Stomach smooth muscle (tissue), 2 donors: ENCODE measurements at regions not wholly inside any gene's neighbourhood (a gene's known extent, or its start where the extent isn't known, plus 50 kb on each side); places are given as distances from the start of the nearest gene placed in this dataset.

Experiments
- H3K27ac ChIP-seq: one replicate; pipeline ENCODE4 v1.7.0; 2013; ENCODE audit warnings: mild to moderate bottlenecking, low read length, inconsistent platforms
- H3K27me3 ChIP-seq, 2 donors: one replicate each; pipeline ENCODE4 v1.7.0; 2013; ENCODE audit warnings: low read length in 2 of 2; ENCODE audit not compliant: insufficient read depth in 2 of 2, control insufficient read depth in 1 of 2
- H3K36me3 ChIP-seq, 2 donors: one replicate each; pipeline ENCODE4 v1.7.0; 2013; ENCODE audit warnings: low read length in 2 of 2; ENCODE audit not compliant: control insufficient read depth in 2 of 2, insufficient read depth in 2 of 2
- H3K4me1 ChIP-seq: one replicate; pipeline ENCODE4 v1.7.0; 2013; ENCODE audit warnings: low read length; ENCODE audit not compliant: control insufficient read depth, insufficient read depth
- H3K4me3 ChIP-seq, 2 donors: one replicate each; pipeline ENCODE4 v1.7.0; 2013; ENCODE audit warnings: low read length in 2 of 2
- H3K9ac ChIP-seq, 2 donors: one replicate each; pipeline ENCODE4 v1.7.0; 2013; ENCODE audit warnings: low read length in 2 of 2, mild to moderate bottlenecking in 1 of 2
- H3K9me3 ChIP-seq, 2 donors: one replicate each; pipeline ENCODE4 v1.7.0; 2013; ENCODE audit warnings: low read length in 2 of 2; ENCODE audit not compliant: control insufficient read depth in 2 of 2
- donor health status: healthy.
- donor health status: Pancreatic carcinoma.

DNA sequence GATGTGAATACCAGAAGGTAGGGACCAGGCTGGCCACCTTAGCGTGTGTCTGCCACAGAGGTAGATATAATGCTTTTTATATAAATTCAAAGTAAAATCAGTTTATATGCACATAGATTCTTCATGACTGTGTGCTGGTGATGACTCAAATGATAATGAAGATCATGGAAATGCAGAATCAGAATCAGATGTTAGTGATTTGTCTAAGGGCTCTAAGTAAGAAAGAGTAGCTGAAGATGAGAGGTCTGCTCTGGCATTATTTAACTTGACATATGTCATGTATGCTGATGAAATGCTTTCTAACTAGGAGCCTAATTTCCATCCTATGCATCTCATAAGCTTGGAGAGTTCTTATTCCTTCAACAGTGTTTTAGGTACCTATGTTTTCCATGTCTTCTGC, 50.3 kb upstream of the DPH6 start:
- Histone ChIP-seq H3K27me3 (no peaks in the 10 kb centered on the region), H3K9ac (no peak overlapping the region), H3K9me3 (no peaks in the 10 kb centered on the region), H3K4me1 (no peaks in the 10 kb centered on the region), H3K4me3 (no peak overlapping the region), H3K27ac (no peak overlapping the region), H3K36me3 (no peaks in the 10 kb centered on the region)

- Histone ChIP-seq H3K9me3 (no peaks in the 10 kb centered on the region), H3K36me3 (no peaks in the 10 kb centered on the region), H3K27ac (no peak overlapping the region), H3K9ac (no peak overlapping the region), H3K4me3 (no peak overlapping the region), H3K27me3 (no peaks in the 10 kb centered on the region), H3K4me1 (no peaks in the 10 kb centered on the region)
Measured at GRCh38 chr15:35602836-35603235, 56.9 kb upstream of the DPH6 start.

- Histone ChIP-seq H3K27ac (no peak overlapping the region), H3K4me1 (no peaks in the 10 kb centered on the region), H3K4me3 (no peak overlapping the region), H3K9ac (no peak overlapping the region), H3K9me3 (no peaks in the 10 kb centered on the region), H3K36me3 (no peaks in the 10 kb centered on the region), H3K27me3 (no peaks in the 10 kb centered on the region)
Measured at GRCh38 chr15:35603301-35603700, 57.3 kb upstream of the DPH6 start.

GRCh38 chr15:35603856-35604255, 57.9 kb upstream of the DPH6 start:
- Histone ChIP-seq H3K27me3 (no peaks in the 10 kb centered on the region), H3K27ac (no peak overlapping the region), H3K36me3 (no peaks in the 10 kb centered on the region), H3K4me3 (no peak overlapping the region), H3K9ac (no peak overlapping the region), H3K4me1 (no peaks in the 10 kb centered on the region), H3K9me3 (no peaks in the 10 kb centered on the region)

GRCh38 chr15:35605764-35606449, 59.9 kb upstream of the DPH6 start:
- H3K4me1 ChIP-seq, result no peaks in the 10 kb centered on the region
- H3K27me3 ChIP-seq, result no peaks in the 10 kb centered on the region
- H3K36me3 ChIP-seq, result no peaks in the 10 kb centered on the region
- H3K9me3 ChIP-seq, result no peaks in the 10 kb centered on the region
- H3K4me3 ChIP-seq, result no peak overlapping the region
- no peak overlapping the region for H3K9ac ChIP-seq
- no peak overlapping the region for H3K27ac ChIP-seq

- Histone ChIP-seq H3K36me3 (no peaks in the 10 kb centered on the region), H3K9me3 (no peaks in the 10 kb centered on the region), H3K9ac (no peak overlapping the region), H3K27ac (no peak overlapping the region), H3K4me3 (no peak overlapping the region), H3K27me3 (no peaks in the 10 kb centered on the region), H3K4me1 (no peaks in the 10 kb centered on the region)
Measured at GRCh38 chr15:35606450-35606779, 60.5 kb upstream of the DPH6 start.

- H3K9me3 ChIP-seq, result no peaks in the 10 kb centered on the region
- no peak overlapping the region for H3K4me3 ChIP-seq
- no peak overlapping the region for H3K27ac ChIP-seq
- H3K4me1 ChIP-seq, result no peaks in the 10 kb centered on the region
- H3K27me3 ChIP-seq, result no peaks in the 10 kb centered on the region
- no peak overlapping the region for H3K9ac ChIP-seq
- H3K36me3 ChIP-seq, result no peaks in the 10 kb centered on the region
Measured at GRCh38 chr15:35616498-35617271, 70.7 kb upstream of the DPH6 start.

DNA sequence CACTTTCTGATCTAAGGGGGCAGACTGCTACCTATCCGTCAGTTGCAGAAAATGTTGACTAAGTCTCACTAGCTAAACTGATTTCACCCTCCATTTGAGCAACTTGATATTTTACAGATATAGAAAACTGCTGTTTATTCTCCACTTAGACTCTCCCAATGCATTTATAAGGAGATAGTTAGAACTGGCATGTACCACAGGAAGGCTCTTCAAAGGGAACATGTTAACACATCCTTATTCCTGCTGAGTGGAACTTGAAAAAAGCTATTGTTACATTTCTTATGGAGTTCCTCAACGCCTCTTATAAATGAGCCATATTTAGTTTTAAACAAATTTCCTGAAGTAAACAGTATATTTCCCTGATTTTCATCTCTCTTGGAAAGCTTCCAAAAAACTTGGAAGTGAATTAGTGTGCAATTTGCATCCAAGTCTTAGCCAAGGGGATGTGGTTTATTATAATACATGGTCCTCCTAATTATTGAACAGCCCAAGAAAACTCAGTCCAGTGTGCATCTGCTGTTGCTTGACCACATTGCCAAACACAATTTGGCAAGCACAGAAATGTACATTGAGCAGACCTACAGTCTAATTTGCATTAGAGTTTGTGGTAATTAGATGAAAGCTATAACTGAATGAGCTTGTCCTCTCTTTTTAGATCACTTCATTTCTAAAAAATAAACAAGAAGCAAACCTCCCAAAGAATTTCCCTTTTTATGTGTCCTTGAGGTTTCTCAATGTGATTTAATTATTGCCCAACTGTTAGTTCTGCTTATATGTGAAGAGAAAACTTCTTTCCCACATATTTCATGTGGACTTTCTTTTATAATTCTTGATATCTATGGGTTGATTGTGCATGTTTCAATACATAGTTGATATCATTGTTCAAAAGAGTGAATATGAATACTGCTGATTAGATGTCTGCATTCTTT, 72.6 kb upstream of the DPH6 start:
- Histone ChIP-seq H3K9me3 (no peaks in the 10 kb centered on the region), H3K27me3 (no peaks in the 10 kb centered on the region), H3K27ac (no peak overlapping the region), H3K9ac (no peak overlapping the region), H3K4me3 (no peak overlapping the region), H3K4me1 (no peaks in the 10 kb centered on the region), H3K36me3 (no peaks in the 10 kb centered on the region)

DNA sequence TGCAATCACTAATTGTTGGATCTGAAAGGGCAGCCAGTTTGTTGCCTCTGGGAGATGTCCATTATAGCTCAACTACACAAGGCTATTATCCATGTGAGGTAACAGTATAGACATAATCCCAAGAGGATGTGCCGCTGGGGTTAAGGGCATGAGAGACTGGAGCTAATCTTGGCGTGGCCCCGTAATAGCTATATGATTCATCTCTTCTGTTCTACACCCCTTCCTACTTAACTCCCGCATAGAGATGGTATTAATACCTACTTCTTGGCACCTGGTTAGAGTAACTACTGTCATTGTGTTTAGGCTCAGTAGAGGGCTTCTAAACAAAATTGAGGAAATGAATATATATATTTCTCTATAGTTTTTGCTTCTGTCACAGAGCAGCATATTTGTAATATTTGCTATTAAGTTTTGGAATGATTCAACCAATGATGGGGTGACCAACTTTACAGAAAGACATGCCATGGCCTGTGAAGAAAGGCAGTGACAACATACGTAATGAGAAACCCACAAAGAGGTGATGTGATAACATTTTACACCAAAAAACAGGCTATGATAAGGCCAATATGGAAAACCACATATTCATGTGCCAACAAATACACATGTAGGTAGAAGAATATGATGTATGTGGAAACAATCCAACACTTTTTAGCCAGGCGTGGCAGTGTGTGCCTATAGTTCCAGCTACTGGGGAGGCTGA, 76.8 kb upstream of the DPH6 start:
- Histone ChIP-seq H3K4me3 (no peak overlapping the region), H3K36me3 (no peaks in the 10 kb centered on the region), H3K4me1 (peaks cover 16% of the 10 kb centered on the region), H3K9ac (no peak overlapping the region), H3K27ac (no peak overlapping the region), H3K27me3 (no peaks in the 10 kb centered on the region), H3K9me3 (no peaks in the 10 kb centered on the region)

DNA sequence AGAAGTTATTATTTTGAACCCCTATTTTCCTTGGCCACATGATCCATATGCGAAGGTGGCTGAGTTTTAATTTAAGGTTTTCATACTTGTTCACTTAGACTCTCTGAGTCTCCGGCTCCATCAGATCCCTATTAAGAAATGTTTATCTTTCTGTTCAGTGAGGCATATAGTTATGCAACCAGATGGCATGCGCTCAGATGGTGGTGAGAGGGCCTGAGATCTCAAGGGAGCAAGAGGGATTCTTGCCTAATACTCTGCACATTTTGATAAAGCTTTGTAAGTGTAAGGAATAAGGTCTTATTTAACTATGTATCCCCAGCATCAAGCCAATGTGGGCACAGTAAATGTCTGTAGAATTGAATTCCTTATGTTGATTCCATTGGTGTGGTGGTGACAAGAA, 78.9 kb upstream of the DPH6 start:
- Histone ChIP-seq H3K4me3 (no peak overlapping the region), H3K27me3 (no peaks in the 10 kb centered on the region), H3K9me3 (no peaks in the 10 kb centered on the region), H3K27ac (peak overlapping the region; percentile 25), H3K9ac (no peak overlapping the region), H3K36me3 (no peaks in the 10 kb centered on the region), H3K4me1 (peaks cover 16% of the 10 kb centered on the region)
